Right renal pelvis (tissue), 4 donors: ENCODE measurements at regions not wholly inside any gene's neighbourhood (a gene's known extent, or its start where the extent isn't known, plus 50 kb on each side); places are given as distances from the start of the nearest gene placed in this dataset.
"Not testable (repeated sequence)": the region's sequence is repeated elsewhere in the genome, so short reads cannot be mapped to it uniquely, and the experiment has no call there.

Source experiments
- DNase-seq, 4 donors: peaks; one replicate each; pipeline ENCODE4 v3.0.0-alpha.2; 2013; ENCODE audit warnings: low read depth in 4 of 4, low spot score in 3 of 4, missing footprints in 1 of 4

GRCh38 chr15:24832282-24832681, 122.5 kb upstream of the SNRPN start:
- DNase-seq, result no peak

- DNase-seq, result no peak
Observed at GRCh38 chr15:24835301-24835700, 119.5 kb upstream of the SNRPN start.

GRCh38 chr15:24848050-24848449, 106.7 kb upstream of the SNRPN start:
- peak in 1 of 4 donors; percentile 29 for DNase-seq

- DNase-seq, result peak in 2 of 4 donors; percentile 20 to 27
Observed at GRCh38 chr15:24856397-24857390, 98.1 kb upstream of the SNRPN start.

- DNase-seq, result no peak
Observed at GRCh38 chr15:24857763-24858162, 97.0 kb upstream of the SNRPN start.

GRCh38 chr15:24858183-24858582, 96.6 kb upstream of the SNRPN start:
- not testable (repeated sequence) for DNase-seq

GRCh38 chr15:24858737-24859601, 95.8 kb upstream of the SNRPN start:
- no peak for DNase-seq

- DNase-seq, result no peak
Observed at GRCh38 chr15:24861014-24861690, 93.6 kb upstream of the SNRPN start.

GRCh38 chr15:24862726-24863521, 91.9 kb upstream of the SNRPN start:
- DNase-seq, result no peak

GRCh38 chr15:24865303-24865702, 89.5 kb upstream of the SNRPN start:
- DNase-seq, result no peak

- no peak for DNase-seq
Observed at GRCh38 chr15:24877174-24877573, 77.6 kb upstream of the SNRPN start.

- DNase-seq, result peak; percentile 23 to 46 (median 33)
Observed at GRCh38 chr15:24878153-24878552, 76.6 kb upstream of the SNRPN start.

GRCh38 chr15:24879492-24879891, 75.3 kb upstream of the SNRPN start:
- no peak for DNase-seq

GRCh38 chr15:24880663-24881062, 74.1 kb upstream of the SNRPN start:
- no peak for DNase-seq

GRCh38 chr15:24886538-24886937, 68.2 kb upstream of the SNRPN start:
- no peak for DNase-seq

GRCh38 chr15:24898715-24899272, 56.0 kb upstream of the SNRPN start:
- DNase-seq, result no peak

- no peak for DNase-seq
Observed at GRCh38 chr15:24899367-24899766, 55.4 kb upstream of the SNRPN start.

GRCh38 chr15:24899795-24900194, 55.0 kb upstream of the SNRPN start:
- DNase-seq, result no peak

GRCh38 chr15:24901409-24901808, 53.4 kb upstream of the SNRPN start:
- no peak for DNase-seq
